ENCODE measurements at regions not wholly inside any gene's neighbourhood (a gene's known extent, or its start where the extent isn't known, plus 50 kb on each side); places are given as distances from the start of the nearest gene placed in this dataset.

DNA sequence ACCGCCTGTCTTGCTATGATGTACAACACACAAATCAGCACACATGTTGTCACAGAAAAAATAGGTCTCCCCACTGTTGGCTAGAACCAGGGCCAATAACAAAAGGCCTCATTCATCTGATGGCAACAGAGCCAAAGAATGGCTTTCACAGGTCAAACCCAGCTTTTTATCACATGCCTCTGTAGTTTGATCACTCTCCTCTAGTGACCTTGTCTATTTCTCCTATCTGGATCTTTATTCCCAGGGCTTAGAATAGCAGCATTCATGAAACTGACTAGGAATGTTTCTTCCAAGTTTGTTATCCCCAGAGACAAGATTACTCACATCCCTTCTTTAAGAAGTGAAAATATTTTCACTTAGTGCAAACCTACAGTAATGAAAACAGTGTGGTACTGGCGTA, 285.8 kb upstream of the GYPC start:
- Histone ChIP-seq H3K36me3 (ENCODE audit: control insufficient read depth in 2 of 2, insufficient read depth in 2 of 2, low read length in 1 of 2) (no peaks in the 10 kb centered on the region), H3K27ac (ENCODE audit: low read depth in 1 of 2, low read length in 1 of 2) (no peak overlapping the region), H3K9me3 (ENCODE audit: control insufficient read depth in 2 of 2, insufficient read depth in 1 of 2, low read length in 1 of 2) (no peaks in the 10 kb centered on the region), H3K4me3 (ENCODE audit: low read length in 2 of 2) (no peak overlapping the region), H3K4me1 (ENCODE audit: control insufficient read depth in 2 of 2, insufficient read depth in 2 of 2, low read length in 2 of 2) (no peaks in the 10 kb centered on the region), H3K27me3 (ENCODE audit: control insufficient read depth in 2 of 2, insufficient read depth in 1 of 2, low read length in 1 of 2) (no peaks in the 10 kb centered on the region)
- WGBS: 95% methylated on average over 2 of the region's 2 CpGs
- DNase-seq (ENCODE audit: low read depth in 6 of 9, low spot score in 9 of 9): no peak

DNA sequence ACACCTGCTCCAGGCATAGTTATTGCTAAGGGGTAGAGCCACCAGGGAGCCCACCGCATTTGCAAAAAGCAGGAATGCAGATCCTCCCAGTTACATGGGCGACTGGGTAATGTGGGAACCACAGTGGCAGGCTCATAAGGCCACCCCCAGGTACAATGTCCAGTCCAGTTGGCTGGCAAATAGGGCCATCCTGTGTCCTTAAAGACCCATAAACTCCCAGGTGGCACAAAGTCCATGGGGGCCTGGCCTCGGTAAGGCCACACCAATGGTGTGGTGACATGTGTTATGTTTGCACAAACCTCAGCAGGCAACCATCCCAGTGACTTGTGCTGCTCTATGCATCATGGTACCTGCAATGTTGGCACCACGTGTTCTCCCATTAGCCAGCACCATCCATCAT, 283.6 kb upstream of the GYPC start:
- H3K4me3 ChIP-seq (ENCODE audit: low read length in 2 of 2): no peak overlapping the region
- 93% methylated on average over 4 of the region's 4 CpGs for WGBS
- H3K27ac ChIP-seq (ENCODE audit: low read depth in 1 of 2, low read length in 1 of 2): no peak overlapping the region
- no peak for DNase-seq (ENCODE audit: low read depth in 6 of 9, low spot score in 9 of 9)
- no peaks in the 10 kb centered on the region for H3K9me3 ChIP-seq (ENCODE audit: control insufficient read depth in 2 of 2, insufficient read depth in 1 of 2, low read length in 1 of 2)
- H3K27me3 ChIP-seq (ENCODE audit: control insufficient read depth in 2 of 2, insufficient read depth in 1 of 2, low read length in 1 of 2): no peaks in the 10 kb centered on the region
- no peaks in the 10 kb centered on the region for H3K4me1 ChIP-seq (ENCODE audit: control insufficient read depth in 2 of 2, insufficient read depth in 2 of 2, low read length in 2 of 2)
- no peaks in the 10 kb centered on the region for H3K36me3 ChIP-seq (ENCODE audit: control insufficient read depth in 2 of 2, insufficient read depth in 2 of 2, low read length in 1 of 2)

- Histone ChIP-seq H3K4me1 (ENCODE audit: control insufficient read depth in 2 of 2, insufficient read depth in 2 of 2, low read length in 2 of 2) (no peaks in the 10 kb centered on the region), H3K9me3 (ENCODE audit: control insufficient read depth in 2 of 2, insufficient read depth in 1 of 2, low read length in 1 of 2) (no peaks in the 10 kb centered on the region), H3K27ac (ENCODE audit: low read depth in 1 of 2, low read length in 1 of 2) (no peak overlapping the region), H3K27me3 (ENCODE audit: control insufficient read depth in 2 of 2, insufficient read depth in 1 of 2, low read length in 1 of 2) (no peaks in the 10 kb centered on the region), H3K36me3 (ENCODE audit: control insufficient read depth in 2 of 2, insufficient read depth in 2 of 2, low read length in 1 of 2) (no peaks in the 10 kb centered on the region), H3K4me3 (ENCODE audit: low read length in 2 of 2) (no peak overlapping the region)
- WGBS: 85% methylated on average over 1 of the region's 1 CpG
- no peak for DNase-seq (ENCODE audit: low read depth in 6 of 9, low spot score in 9 of 9)
These were observed 277.8 kb upstream of the GYPC start for GRCh38 chr2:126378176-126378575.

DNA sequence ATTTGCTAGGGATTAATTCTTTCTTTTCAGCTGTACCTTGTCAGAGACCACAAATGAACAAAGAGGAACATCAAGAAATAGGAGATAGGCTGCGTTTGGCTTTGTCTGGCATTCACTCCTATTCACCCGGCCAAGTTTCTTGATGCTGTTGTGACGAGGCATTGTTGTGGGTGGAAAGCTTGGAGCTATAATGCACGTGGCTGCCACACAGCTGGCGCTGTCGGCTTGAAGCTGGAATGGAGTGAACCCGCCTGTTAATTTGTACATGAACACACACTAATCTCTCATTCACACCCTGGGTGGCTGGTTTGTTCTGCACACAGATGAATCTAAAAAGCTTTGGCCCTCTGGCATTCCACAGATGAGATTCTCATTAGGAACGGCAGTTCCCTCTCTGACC, 274.9 kb upstream of the GYPC start:
- H3K4me1 ChIP-seq (ENCODE audit: control insufficient read depth in 2 of 2, insufficient read depth in 2 of 2, low read length in 2 of 2): no peaks in the 10 kb centered on the region
- H3K4me3 ChIP-seq (ENCODE audit: low read length in 2 of 2): no peak overlapping the region
- no peak overlapping the region for H3K27ac ChIP-seq (ENCODE audit: low read depth in 1 of 2, low read length in 1 of 2)
- H3K36me3 ChIP-seq (ENCODE audit: control insufficient read depth in 2 of 2, insufficient read depth in 2 of 2, low read length in 1 of 2): no peaks in the 10 kb centered on the region
- DNase-seq (ENCODE audit: low read depth in 6 of 9, low spot score in 9 of 9): no peak
- 88% methylated on average over 8 of the region's 8 CpGs for WGBS
- no peaks in the 10 kb centered on the region for H3K27me3 ChIP-seq (ENCODE audit: control insufficient read depth in 2 of 2, insufficient read depth in 1 of 2, low read length in 1 of 2)
- no peaks in the 10 kb centered on the region for H3K9me3 ChIP-seq (ENCODE audit: control insufficient read depth in 2 of 2, insufficient read depth in 1 of 2, low read length in 1 of 2)

DNA sequence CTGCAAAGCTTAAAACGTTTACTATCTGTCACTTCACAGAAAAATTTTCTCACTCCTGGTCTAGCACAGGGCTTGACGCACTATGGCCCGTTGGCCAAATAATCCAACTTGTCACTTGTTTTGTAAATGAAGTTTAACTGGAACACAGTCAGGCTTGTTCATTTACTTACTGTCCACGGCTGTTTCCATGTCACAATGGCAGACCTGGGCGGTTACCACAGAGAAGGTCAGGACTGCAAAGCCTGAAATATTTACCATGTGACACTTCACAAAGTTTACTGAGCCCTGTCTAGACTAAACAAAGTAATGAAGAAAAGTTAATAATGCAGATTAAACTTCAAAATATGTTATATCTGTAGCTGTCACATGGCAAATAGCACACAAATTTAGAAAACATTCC, 273.0 kb upstream of the GYPC start:
- no peak for DNase-seq (ENCODE audit: low read depth in 6 of 9, low spot score in 9 of 9)
- H3K4me1 ChIP-seq (ENCODE audit: control insufficient read depth in 2 of 2, insufficient read depth in 2 of 2, low read length in 2 of 2): no peaks in the 10 kb centered on the region
- H3K4me3 ChIP-seq (ENCODE audit: low read length in 2 of 2): no peak overlapping the region
- 90% methylated on average over 5 of the region's 5 CpGs for WGBS
- no peaks in the 10 kb centered on the region for H3K36me3 ChIP-seq (ENCODE audit: control insufficient read depth in 2 of 2, insufficient read depth in 2 of 2, low read length in 1 of 2)
- H3K27ac ChIP-seq (ENCODE audit: low read depth in 1 of 2, low read length in 1 of 2): no peak overlapping the region
- no peaks in the 10 kb centered on the region for H3K27me3 ChIP-seq (ENCODE audit: control insufficient read depth in 2 of 2, insufficient read depth in 1 of 2, low read length in 1 of 2)
- peaks cover 0 to 3% of the 10 kb centered on the region in 2 donors for H3K9me3 ChIP-seq (ENCODE audit: control insufficient read depth in 2 of 2, insufficient read depth in 1 of 2, low read length in 1 of 2)

DNA sequence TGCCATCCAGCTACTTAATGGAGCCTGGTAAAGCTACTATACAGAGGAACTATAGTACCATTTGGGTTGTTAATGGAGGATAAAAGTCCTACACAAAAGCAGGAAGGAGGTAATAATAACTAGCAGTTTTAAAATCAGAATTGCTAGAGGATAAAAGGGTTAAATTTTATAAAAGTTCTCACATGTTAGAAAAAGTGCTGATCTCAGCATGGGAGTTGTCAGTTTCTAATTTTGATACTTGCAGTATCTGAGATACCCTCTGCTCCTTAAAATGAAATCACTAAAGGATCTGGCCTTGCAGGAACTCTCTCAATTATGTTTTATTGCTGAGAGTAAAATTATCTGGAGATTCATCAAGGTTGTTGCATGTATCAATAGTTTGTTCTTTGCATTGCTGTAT, 272.2 kb upstream of the GYPC start:
- Histone ChIP-seq H3K27ac (ENCODE audit: low read depth in 1 of 2, low read length in 1 of 2) (no peak overlapping the region), H3K27me3 (ENCODE audit: control insufficient read depth in 2 of 2, insufficient read depth in 1 of 2, low read length in 1 of 2) (no peaks in the 10 kb centered on the region), H3K9me3 (ENCODE audit: control insufficient read depth in 2 of 2, insufficient read depth in 1 of 2, low read length in 1 of 2) (peaks cover 0 to 3% of the 10 kb centered on the region in 2 donors), H3K4me1 (ENCODE audit: control insufficient read depth in 2 of 2, insufficient read depth in 2 of 2, low read length in 2 of 2) (no peaks in the 10 kb centered on the region), H3K4me3 (ENCODE audit: low read length in 2 of 2) (no peak overlapping the region), H3K36me3 (ENCODE audit: control insufficient read depth in 2 of 2, insufficient read depth in 2 of 2, low read length in 1 of 2) (no peaks in the 10 kb centered on the region)
- no peak for DNase-seq (ENCODE audit: low read depth in 6 of 9, low spot score in 9 of 9)

- DNase-seq (ENCODE audit: low read depth in 6 of 9, low spot score in 9 of 9): no peak
- no peaks in the 10 kb centered on the region for H3K27me3 ChIP-seq (ENCODE audit: control insufficient read depth in 2 of 2, insufficient read depth in 1 of 2, low read length in 1 of 2)
- no peak overlapping the region for H3K4me3 ChIP-seq (ENCODE audit: low read length in 2 of 2)
- peaks cover 0 to 3% of the 10 kb centered on the region in 2 donors for H3K9me3 ChIP-seq (ENCODE audit: control insufficient read depth in 2 of 2, insufficient read depth in 1 of 2, low read length in 1 of 2)
- no peak overlapping the region for H3K27ac ChIP-seq (ENCODE audit: low read depth in 1 of 2, low read length in 1 of 2)
- no peaks in the 10 kb centered on the region for H3K36me3 ChIP-seq (ENCODE audit: control insufficient read depth in 2 of 2, insufficient read depth in 2 of 2, low read length in 1 of 2)
- H3K4me1 ChIP-seq (ENCODE audit: control insufficient read depth in 2 of 2, insufficient read depth in 2 of 2, low read length in 2 of 2): no peaks in the 10 kb centered on the region
These were observed 270.5 kb upstream of the GYPC start for GRCh38 chr2:126385441-126385840.

DNA sequence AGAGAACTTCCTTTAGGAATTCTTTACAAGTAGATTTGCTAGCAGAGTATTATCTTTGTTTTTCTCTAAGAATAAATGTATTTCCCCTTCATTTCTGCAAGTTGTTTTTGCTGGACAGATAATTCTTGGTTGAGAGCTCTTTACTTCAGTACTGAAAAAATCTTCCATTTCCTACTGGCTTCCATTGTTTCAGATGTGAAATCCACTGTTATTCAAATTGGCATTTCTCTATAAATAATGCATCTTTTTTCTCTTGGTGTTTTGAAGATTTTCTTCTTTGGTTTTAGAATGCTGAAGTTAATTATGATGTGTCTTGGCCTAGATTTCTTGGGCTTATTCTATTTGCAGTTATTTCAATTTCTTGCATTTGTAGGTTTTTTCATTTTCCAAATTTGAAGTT, 270.0 kb upstream of the GYPC start:
- DNase-seq (ENCODE audit: low read depth in 6 of 9, low spot score in 9 of 9): no peak
- H3K4me3 ChIP-seq (ENCODE audit: low read length in 2 of 2): no peak overlapping the region
- H3K4me1 ChIP-seq (ENCODE audit: control insufficient read depth in 2 of 2, insufficient read depth in 2 of 2, low read length in 2 of 2): no peaks in the 10 kb centered on the region
- peaks cover 0 to 3% of the 10 kb centered on the region in 2 donors for H3K9me3 ChIP-seq (ENCODE audit: control insufficient read depth in 2 of 2, insufficient read depth in 1 of 2, low read length in 1 of 2)
- no peak overlapping the region for H3K27ac ChIP-seq (ENCODE audit: low read depth in 1 of 2, low read length in 1 of 2)
- H3K36me3 ChIP-seq (ENCODE audit: control insufficient read depth in 2 of 2, insufficient read depth in 2 of 2, low read length in 1 of 2): no peaks in the 10 kb centered on the region
- no peaks in the 10 kb centered on the region for H3K27me3 ChIP-seq (ENCODE audit: control insufficient read depth in 2 of 2, insufficient read depth in 1 of 2, low read length in 1 of 2)

- Histone ChIP-seq H3K27ac (ENCODE audit: low read depth in 1 of 2, low read length in 1 of 2) (no peak overlapping the region), H3K4me1 (ENCODE audit: control insufficient read depth in 2 of 2, insufficient read depth in 2 of 2, low read length in 2 of 2) (no peaks in the 10 kb centered on the region), H3K27me3 (ENCODE audit: control insufficient read depth in 2 of 2, insufficient read depth in 1 of 2, low read length in 1 of 2) (no peaks in the 10 kb centered on the region), H3K9me3 (ENCODE audit: control insufficient read depth in 2 of 2, insufficient read depth in 1 of 2, low read length in 1 of 2) (peaks cover 0 to 3% of the 10 kb centered on the region in 2 donors), H3K4me3 (ENCODE audit: low read length in 2 of 2) (no peak overlapping the region), H3K36me3 (ENCODE audit: control insufficient read depth in 2 of 2, insufficient read depth in 2 of 2, low read length in 1 of 2) (no peaks in the 10 kb centered on the region)
- no peak for DNase-seq (ENCODE audit: low read depth in 6 of 9, low spot score in 9 of 9)
- 76% methylated on average over 1 of the region's 1 CpG for WGBS
These were observed 266.5 kb upstream of the GYPC start for GRCh38 chr2:126389446-126389845.

DNA sequence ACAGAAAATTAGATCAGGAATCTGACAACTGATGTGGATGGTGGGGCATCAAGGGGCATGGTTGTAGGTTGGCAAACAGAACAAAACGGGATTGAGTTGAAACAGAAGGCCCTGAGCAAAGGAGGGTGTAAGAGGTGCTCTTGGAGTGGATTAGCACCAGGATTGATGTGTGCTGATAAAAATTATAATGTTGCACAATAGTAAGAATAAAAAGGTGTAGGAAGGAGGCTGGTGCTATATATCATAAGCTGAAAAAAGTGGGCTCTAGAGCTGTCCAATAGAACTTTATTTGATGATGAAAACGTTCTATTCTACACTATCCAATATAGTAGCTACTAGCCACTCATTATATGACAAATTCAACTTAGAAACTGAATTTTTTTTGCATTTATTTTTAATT, 263.1 kb upstream of the GYPC start:
- H3K4me1 ChIP-seq (ENCODE audit: control insufficient read depth in 2 of 2, insufficient read depth in 2 of 2, low read length in 2 of 2): no peaks in the 10 kb centered on the region
- peaks cover 0 to 1% of the 10 kb centered on the region in 2 donors for H3K9me3 ChIP-seq (ENCODE audit: control insufficient read depth in 2 of 2, insufficient read depth in 1 of 2, low read length in 1 of 2)
- no peaks in the 10 kb centered on the region for H3K36me3 ChIP-seq (ENCODE audit: control insufficient read depth in 2 of 2, insufficient read depth in 2 of 2, low read length in 1 of 2)
- no peak overlapping the region for H3K4me3 ChIP-seq (ENCODE audit: low read length in 2 of 2)
- no peak overlapping the region for H3K27ac ChIP-seq (ENCODE audit: low read depth in 1 of 2, low read length in 1 of 2)
- no peak for DNase-seq (ENCODE audit: low read depth in 6 of 9, low spot score in 9 of 9)
- 72% methylated on average over 2 of the region's 2 CpGs for WGBS
- no peaks in the 10 kb centered on the region for H3K27me3 ChIP-seq (ENCODE audit: control insufficient read depth in 2 of 2, insufficient read depth in 1 of 2, low read length in 1 of 2)

Measured in thymus (tissue), 11 donors.